GM12878 (cell line): ENCODE measurements at regions not wholly inside any gene's neighbourhood (a gene's known extent, or its start where the extent isn't known, plus 50 kb on each side); places are given as distances from the start of the nearest gene placed in this dataset.

Experiments
- ATAC-seq: fragments of 200-7000 bp; cut with Tn5 transposase; 3 replicates; pipeline ENCODE4 v1.9.1; 2020; ENCODE audit warnings: mild to moderate bottlenecking, moderate library complexity
- BruUV-seq: library from RNA; stranded (reverse); fragments of 400-500 nt; replicated peaks from 2 replicates; lab custom pipeline; 2021; lab: Mats Ljungman, UMichigan
- CTCF ChIA-PET: fragments of 300-600 bp; sonication (Branson Sonifier 250); formaldehyde crosslinking; extraction: SDS; loops from one replicate; lab custom pipeline; 2021; ENCODE audit warnings: inconsistent platforms; lab: Yijun Ruan, JAX
- POLR2A ChIA-PET: fragments of 350-600 bp; formaldehyde crosslinking; extraction: SDS; loops from one replicate; lab custom pipeline; 2021; ENCODE audit warnings: inconsistent platforms; lab: Charles Lee
- RAD21 ChIA-PET: fragments of 300-600 bp; sonication (Branson Sonifier 250); formaldehyde crosslinking; loops from one replicate; lab custom pipeline; 2023; ENCODE audit warnings: antibody characterized with exemption; ENCODE audit not compliant: unreplicated experiment; lab: Charles Lee
- SMC1A ChIA-PET: fragments of 300-600 bp; sonication (Branson Sonifier 250); formaldehyde crosslinking; loops from one replicate; lab custom pipeline; 2023; ENCODE audit not compliant: unreplicated experiment, uncharacterized antibody; lab: Charles Lee
- DNase-seq: peaks from one replicate; pipeline ENCODE4 v3.0.0-alpha.2; 2011; ENCODE audit warnings: low read depth, low spot score
- FAIRE-seq: peaks from 3 replicates; lab custom pipeline; 2011; peaks lifted over from hg19 to GRCh38; lab: Jason Lieb, UNC
- H2AFZ ChIP-seq: 2 replicates; pipeline ENCODE4 v1.6.0; 2011; ENCODE audit warnings: low read depth, low read length, control low read depth; ENCODE audit not compliant: control insufficient read depth
- H3K27ac ChIP-seq: 2 replicates; pipeline ENCODE4 v1.5.1; 2011; ENCODE audit warnings: control low read depth; ENCODE audit not compliant: control insufficient read depth, insufficient read depth
- H3K27me3 ChIP-seq, 2 experiments: replicated peaks in 1 of 2; 2 replicates each; pipeline versions ENCODE4 v1.6.0 to v1.6.1; 2011; ENCODE audit warnings: low read length in 1 of 2; ENCODE audit not compliant: control insufficient read depth in 2 of 2, insufficient read depth in 2 of 2
- H3K36me3 ChIP-seq, 2 experiments: 2 replicates each; pipeline ENCODE4 v1.5.1; 2011; ENCODE audit warnings: low read length in 1 of 2; ENCODE audit not compliant: control insufficient read depth in 2 of 2, insufficient read depth in 2 of 2
- H3K4me1 ChIP-seq: 2 replicates; pipeline ENCODE4 v1.6.1; 2011; ENCODE audit warnings: mild to moderate bottlenecking, low read length, moderate library complexity, mixed read lengths; ENCODE audit not compliant: control insufficient read depth, insufficient read depth
- H3K4me2 ChIP-seq: 2 replicates; pipeline ENCODE4 v1.6.0; 2011; ENCODE audit warnings: control low read depth; ENCODE audit not compliant: control insufficient read depth, insufficient read depth
- H3K4me3 ChIP-seq: fragments of 200-600 bp; sonication (generic); 2 replicates; pipeline ENCODE4 v1.5.1; 2016
- H3K79me2 ChIP-seq: 2 replicates; pipeline ENCODE4 v1.6.0; 2011; ENCODE audit warnings: low read length; ENCODE audit not compliant: control insufficient read depth, insufficient read depth
- H3K9ac ChIP-seq: 2 replicates; pipeline ENCODE4 v1.8.0; 2011; ENCODE audit warnings: low read length, control low read depth, mixed read lengths; ENCODE audit not compliant: control insufficient read depth, insufficient read depth
- H3K9me3 ChIP-seq: replicated peaks from 3 replicates; pipeline ENCODE4 v1.5.1; 2011; ENCODE audit warnings: mild to moderate bottlenecking, low read length; ENCODE audit not compliant: control insufficient read depth, insufficient read depth
- H4K20me1 ChIP-seq: 2 replicates; pipeline ENCODE4 v1.6.0; 2011; ENCODE audit not compliant: control insufficient read depth, insufficient read depth
- ASH2L ChIP-seq: fragments of 300-600, 200-600 bp; sonication (generic); IDR thresholded peaks from 2 replicates; pipeline ENCODE4 v1.6.1; 2017; ENCODE audit warnings: low read depth, mild to moderate bottlenecking, borderline replicate concordance
- HCFC1 ChIP-seq: fragments of 150-350 bp; IDR thresholded peaks from 2 replicates; pipeline ENCODE4 v1.6.1; 2014; ENCODE audit warnings: low read length
- LARP7 ChIP-seq: fragments of 450-650 bp; IDR thresholded peaks from 2 replicates; pipeline ENCODE4 v1.6.1; 2017; ENCODE audit warnings: mild to moderate bottlenecking
- POU2F2 ChIP-seq: IDR thresholded peaks from 3 replicates; pipeline ENCODE4 v1.6.1; 2011; ENCODE audit warnings: low read depth, mild to moderate bottlenecking, low read length, borderline replicate concordance
- RBBP5 ChIP-seq: fragments of 200-600 bp; sonication (generic); conservative IDR thresholded peaks from 2 replicates; pipeline ENCODE4 v1.6.1; 2016
- SPI1 ChIP-seq: IDR thresholded peaks from 2 replicates; pipeline ENCODE4 v1.6.1; 2011; ENCODE audit warnings: low read depth, mild to moderate bottlenecking, low read length, moderate library complexity, borderline replicate concordance; ENCODE audit not compliant: insufficient read depth
- WGBS: methylation state at CpG from one replicate; pipeline ENCODE4 v1.1.6; 2016; ENCODE audit warnings: low lambda C conversion rate; ENCODE audit not compliant: insufficient replicate concordance, insufficient coverage; ENCODE audit errors: missing lambda C conversion rate; 5-methylcytosine and 5-hydroxymethylcytosine counted together
- in situ Hi-C: fragments of 300-500 bp; cut with MboI; formaldehyde crosslinking; loops from 9 replicates; pipeline ENCODE4 v1.14.3; 2018; ENCODE audit warnings: mixed read lengths
- intact Hi-C: fragments of 100-400 bp; cut with micrococcal nuclease; formaldehyde crosslinking; loops from one replicate; pipeline ENCODE4 v1.14.2; 2022; ENCODE audit not compliant: unreplicated experiment

DNA sequence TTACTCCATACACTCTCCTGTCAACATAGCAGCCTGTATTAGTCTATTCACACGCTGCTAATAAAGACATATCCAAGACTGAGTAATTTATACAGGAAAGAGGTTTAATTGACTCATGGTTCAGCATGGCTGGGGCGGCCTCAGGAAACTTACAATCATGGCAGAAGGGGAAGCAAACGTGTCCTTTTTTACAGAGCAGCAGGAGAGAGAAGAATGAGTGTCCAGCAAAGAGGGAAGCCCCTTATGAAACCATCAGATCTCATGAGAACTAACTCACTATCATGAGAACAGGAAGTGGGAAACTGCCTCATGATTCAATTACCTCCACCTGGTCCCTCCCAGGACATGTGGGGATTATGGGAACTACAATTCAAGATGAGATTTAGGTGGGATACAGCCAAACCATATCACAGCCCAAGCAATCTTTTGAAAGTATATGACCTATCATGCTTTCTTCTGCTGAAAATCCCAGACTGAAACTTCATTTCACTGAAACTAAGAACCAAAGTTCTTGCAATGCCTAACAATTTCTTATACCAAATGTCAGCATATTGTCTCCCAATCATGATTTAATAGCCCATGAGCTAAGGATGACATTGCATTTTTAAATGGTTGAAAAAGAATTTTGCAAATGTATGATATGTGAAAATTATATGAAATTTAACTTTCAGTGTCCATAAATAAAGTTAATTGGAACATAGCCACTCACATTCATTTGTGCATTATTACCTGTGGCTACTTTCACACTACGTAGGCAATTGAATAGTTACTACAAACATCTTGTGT is 686.8 kb upstream of the ZEB2 start:
- CTCF ChIA-PET: no interaction called here
- SMC1A ChIA-PET: no interaction called here
- no peak for ATAC-seq
- H2AFZ ChIP-seq: no peak overlapping the region
- H4K20me1 ChIP-seq: no peaks in the 10 kb centered on the region
- intact Hi-C loops: no loop called here
- POLR2A ChIA-PET: no interaction called here
- no peaks in the 10 kb centered on the region for H3K36me3 ChIP-seq
- no peak overlapping the region for H3K27ac ChIP-seq
- no peaks in the 10 kb centered on the region for H3K9me3 ChIP-seq
- no peaks in the 10 kb centered on the region for H3K4me1 ChIP-seq
- no TSS peak for BruUV-seq
- TF ChIP-seq LARP7 (no peak), SPI1 (peak; percentile 26; the same call in 1 of the 2 replicates), RBBP5 (no peak), ASH2L (no peak), HCFC1 (no peak)
- TF ChIP-seq, all 136 proteins: peak for 1
- 9% methylated on average over 4 of the region's 4 CpGs for WGBS
- RAD21 ChIA-PET: no interaction called here
- Histone ChIP-seq H3K4me3 (no peak overlapping the region), H3K4me2 (no peak overlapping the region), H3K9ac (no peak overlapping the region), H3K79me2 (no peaks in the 10 kb centered on the region), H3K27me3 (no peaks in the 10 kb centered on the region)
- DNase-seq (no peak), FAIRE-seq (no peak)
- in situ Hi-C loops: no loop called here

DNA sequence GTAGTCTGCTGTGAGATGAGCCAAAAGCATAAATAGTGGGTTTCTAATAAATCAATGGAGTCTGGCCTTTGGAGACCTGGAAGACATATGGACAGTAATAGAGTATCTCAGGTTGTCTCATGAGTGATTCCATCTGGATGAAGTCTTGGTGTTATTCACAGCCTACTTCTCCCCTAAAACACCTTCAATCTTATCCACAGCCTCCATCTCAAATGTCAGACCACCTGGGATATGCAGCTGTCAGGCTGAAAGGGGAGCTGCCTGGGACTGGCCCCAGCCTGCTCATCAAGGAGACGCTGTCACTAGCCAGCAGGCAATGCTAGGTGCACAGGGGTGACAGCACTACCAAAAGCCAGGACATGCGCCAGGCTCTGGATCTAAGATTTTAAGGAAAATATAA is 684.0 kb upstream of the ZEB2 start:
- RAD21 ChIA-PET: no interaction called here
- FAIRE-seq (no peak), DNase-seq (no peak), ATAC-seq (no peak)
- TF ChIP-seq POU2F2: no peak
- H2AFZ ChIP-seq: no peak overlapping the region
- H3K36me3 ChIP-seq: no peaks in the 10 kb centered on the region
- SMC1A ChIA-PET: no interaction called here
- H3K79me2 ChIP-seq: no peaks in the 10 kb centered on the region
- CTCF ChIA-PET: no interaction called here
- 70% methylated on average over 2 of the region's 2 CpGs for WGBS
- BruUV-seq: no TSS peak
- no peak overlapping the region for H3K27ac ChIP-seq
- H3K27me3 ChIP-seq: no peaks in the 10 kb centered on the region
- no peaks in the 10 kb centered on the region for H3K4me1 ChIP-seq
- intact Hi-C loops (no loop called here), in situ Hi-C loops (no loop called here)
- no peak overlapping the region for H3K9ac ChIP-seq
- H4K20me1 ChIP-seq: no peaks in the 10 kb centered on the region
- H3K9me3 ChIP-seq: no peaks in the 10 kb centered on the region
- no peak overlapping the region for H3K4me2 ChIP-seq
- POLR2A ChIA-PET: no interaction called here
- H3K4me3 ChIP-seq: no peak overlapping the region
